ENCODE measurements at regions not wholly inside any gene's neighbourhood (a gene's known extent, or its start where the extent isn't known, plus 50 kb on each side); places are given as distances from the start of the nearest gene placed in this dataset.
A peak's percentile ranks its signal among the peaks of the same experiment; 100 is the strongest.

- no TSS peak for BruUV-seq (replicated peaks)
- ChIA-PET CTCF (no interaction called here), POLR2A (no interaction called here)
- Histone ChIP-seq H3K27me3 (ENCODE audit: control insufficient read depth, insufficient read depth, low read length) (no peaks in the 10 kb centered on the region), H3K4me3 (ENCODE audit: low read depth in 2 of 2, low read length in 2 of 2) (no peak overlapping the region), H3K4me1 (ENCODE audit: control insufficient read depth, insufficient read depth, low read length) (peaks cover 24% of the 10 kb centered on the region), H3K27ac (ENCODE audit: low read length) (peak overlapping the region; percentile 96), H3K9me3 (ENCODE audit: control insufficient read depth, insufficient read depth, low read depth, low read length) (peaks cover 41% of the 10 kb centered on the region; the same call in 1 of the 2 replicates), H3K36me3 (ENCODE audit: control insufficient read depth, insufficient read depth, low read length) (no peaks in the 10 kb centered on the region)
- no peak for TF ChIP-seq SIN3A (IDR thresholded peaks at IDR 0.05; ENCODE audit: borderline replicate concordance, insufficient read depth, low read depth, low read length)
- no peak for TF ChIP-seq REST (IDR thresholded peaks at IDR 0.05; ENCODE audit: insufficient read depth in 1 of 2, low read depth in 2 of 2, low read length in 1 of 2)
- no peak for TF ChIP-seq POLR2AphosphoS5 (IDR thresholded peaks at IDR 0.05; ENCODE audit: low read depth, low read length)
- no peak for TF ChIP-seq TCF7L2 (IDR thresholded peaks at IDR 0.05; ENCODE audit: low read depth, low read length)
- no peak for TF ChIP-seq CTCF (IDR thresholded peaks at IDR 0.05)
- in situ Hi-C loops (cut with HindIII; ENCODE audit: low pct_unique_long_range_greater_than_20kb, low sequenced_read_pairs), result no loop called here
- ATAC-seq (no peak), DNase-seq (ENCODE audit: low read depth, low spot score) (no peak)
- intact Hi-C loops (cut with micrococcal nuclease; ENCODE audit: unreplicated experiment), result loop anchor here (10.0 kb wide), 1 partner anchor 571 kb away; the partner anchor contains the start of gene KLF6
Measured at GRCh38 chr10:4355350-4355749, 470.7 kb upstream of the AKR1E2 start.

GRCh38 chr10:4354382-4354812 lies 471.6 kb upstream of the AKR1E2 start:
- peaks cover 34% of the 10 kb centered on the region; the same call in 1 of the 2 replicates for H3K9me3 ChIP-seq (ENCODE audit: control insufficient read depth, insufficient read depth, low read depth, low read length)
- ChIA-PET CTCF (interaction anchor here (1.1 kb wide), 1 partner anchor 91 kb away, joined by 3 read pairs; no protein-coding TSS in a partner anchor), POLR2A (interaction anchor here (1.0 kb wide), 1 partner anchor 569 kb away, joined by 3 read pairs; the partner anchor contains the start of gene KLF6)
- ATAC-seq (peak; percentile 91), DNase-seq (ENCODE audit: low read depth, low spot score) (peak; percentile 73)
- H3K36me3 ChIP-seq (ENCODE audit: control insufficient read depth, insufficient read depth, low read length), result no peaks in the 10 kb centered on the region
- peak overlapping the region in 1 of 2 experiments; percentile 16; a peak in 2 of 4 replicates for H3K4me3 ChIP-seq (ENCODE audit: low read depth in 2 of 2, low read length in 2 of 2)
- peak overlapping the region; percentile 96 for H3K27ac ChIP-seq (ENCODE audit: low read length)
- no peaks in the 10 kb centered on the region for H3K27me3 ChIP-seq (ENCODE audit: control insufficient read depth, insufficient read depth, low read length)
- intact Hi-C loops (cut with micrococcal nuclease; ENCODE audit: unreplicated experiment) (loop anchor here (5.0 to 10.0 kb wide), 2 partner anchors 413 to 570 kb away; partner anchors contain the start of gene KLF6), in situ Hi-C loops (cut with HindIII; ENCODE audit: low pct_unique_long_range_greater_than_20kb, low sequenced_read_pairs) (no loop called here)
- TF ChIP-seq REST (IDR thresholded peaks at IDR 0.05; ENCODE audit: insufficient read depth in 1 of 2, low read depth in 2 of 2, low read length in 1 of 2) (no peak), SIN3A (IDR thresholded peaks at IDR 0.05; ENCODE audit: borderline replicate concordance, insufficient read depth, low read depth, low read length) (no peak), POLR2AphosphoS5 (IDR thresholded peaks at IDR 0.05; ENCODE audit: low read depth, low read length) (no peak), TCF7L2 (IDR thresholded peaks at IDR 0.05; ENCODE audit: low read depth, low read length) (peak; percentile 63; the same call in 1 of the 2 replicates)
- BruUV-seq (replicated peaks), result no TSS peak
- peaks cover 24% of the 10 kb centered on the region for H3K4me1 ChIP-seq (ENCODE audit: control insufficient read depth, insufficient read depth, low read length)

Measured in Panc1 (cell line).